DOHH2 (cell line): ENCODE measurements at regions not wholly inside any gene's neighbourhood (a gene's known extent, or its start where the extent isn't known, plus 50 kb on each side); places are given as distances from the start of the nearest gene placed in this dataset.

ENCODE experiments used
- H3F3A ChIP-seq: fragments of 200-600 bp; sonication (generic), shearing (Covaris generic); 2 replicates; pipeline ENCODE4 v1.6.0; 2016; ENCODE audit warnings: antibody characterized with exemption, mild to moderate bottlenecking; ENCODE audit not compliant: control insufficient read depth, insufficient read depth
- H3K27ac ChIP-seq: fragments of 200-600 bp; sonication (generic); 2 replicates; pipeline ENCODE4 v1.5.1; 2014; ENCODE audit warnings: low read depth, mild to moderate bottlenecking, low read length, moderate library complexity
- H3K27me3 ChIP-seq: fragments of 200-600 bp; sonication (generic); 2 replicates; pipeline ENCODE4 v1.6.1; 2014; ENCODE audit warnings: mild to moderate bottlenecking, low read length, mixed read lengths; ENCODE audit not compliant: control insufficient read depth
- H3K36me3 ChIP-seq: fragments of 200-600 bp; sonication (generic); 2 replicates; pipeline ENCODE4 v1.6.1; 2014; ENCODE audit warnings: mild to moderate bottlenecking, low read length, moderate library complexity, mixed read lengths; ENCODE audit not compliant: control insufficient read depth
- H3K4me1 ChIP-seq: fragments of 200-600 bp; sonication (generic); 2 replicates; pipeline ENCODE4 v1.6.1; 2014; ENCODE audit warnings: mild to moderate bottlenecking, low read length, mixed read lengths; ENCODE audit not compliant: control insufficient read depth
- H3K4me2 ChIP-seq: fragments of 200-600 bp; sonication (generic); 2 replicates; pipeline ENCODE4 v1.6.0; 2014; ENCODE audit warnings: mild to moderate bottlenecking, low read length, moderate library complexity
- H3K4me3 ChIP-seq: fragments of 200-600 bp; sonication (generic); 2 replicates; pipeline ENCODE4 v1.5.1; 2014; ENCODE audit warnings: mild to moderate bottlenecking, low read length, mixed read lengths
- H3K79me2 ChIP-seq: fragments of 200-600 bp; sonication (generic); 2 replicates; pipeline ENCODE4 v1.6.1; 2014; ENCODE audit warnings: mild to moderate bottlenecking, low read length, mixed read lengths; ENCODE audit not compliant: control insufficient read depth
- H3K9me2 ChIP-seq: fragments of 200-600 bp; sonication (generic); replicated peaks from 2 replicates; pipeline ENCODE4 v1.6.1; 2014; ENCODE audit warnings: mild to moderate bottlenecking, low read length, mixed read lengths; ENCODE audit not compliant: control insufficient read depth
- H3K9me3 ChIP-seq: fragments of 200-600 bp; sonication (generic); 2 replicates; pipeline ENCODE4 v1.6.1; 2014; ENCODE audit warnings: antibody characterized with exemption, low read length, mixed read lengths; ENCODE audit not compliant: control insufficient read depth, insufficient read depth
- H4K20me1 ChIP-seq: fragments of 200-600 bp; sonication (generic); 2 replicates; pipeline ENCODE4 v1.6.0; 2014; ENCODE audit warnings: low read depth, mild to moderate bottlenecking, antibody characterized with exemption, low read length, moderate library complexity; ENCODE audit not compliant: control insufficient read depth, insufficient read depth
- CTCF ChIP-seq: fragments of 200-600 bp; sonication (generic); IDR thresholded peaks from one replicate; pipeline ENCODE4 v1.5.1; 2014; ENCODE audit warnings: antibody characterized with exemption, mild to moderate bottlenecking, low read depth, low read length; ENCODE audit not compliant: poor library complexity, severe bottlenecking
- EZH2phosphoT487 ChIP-seq: fragments of 200-600 bp; sonication (generic); IDR thresholded peaks from 2 replicates; pipeline ENCODE4 v1.6.1; 2017; ENCODE audit warnings: borderline replicate concordance, mild to moderate bottlenecking, antibody characterized with exemption, low read length, moderate library complexity, mixed read lengths

DNA sequence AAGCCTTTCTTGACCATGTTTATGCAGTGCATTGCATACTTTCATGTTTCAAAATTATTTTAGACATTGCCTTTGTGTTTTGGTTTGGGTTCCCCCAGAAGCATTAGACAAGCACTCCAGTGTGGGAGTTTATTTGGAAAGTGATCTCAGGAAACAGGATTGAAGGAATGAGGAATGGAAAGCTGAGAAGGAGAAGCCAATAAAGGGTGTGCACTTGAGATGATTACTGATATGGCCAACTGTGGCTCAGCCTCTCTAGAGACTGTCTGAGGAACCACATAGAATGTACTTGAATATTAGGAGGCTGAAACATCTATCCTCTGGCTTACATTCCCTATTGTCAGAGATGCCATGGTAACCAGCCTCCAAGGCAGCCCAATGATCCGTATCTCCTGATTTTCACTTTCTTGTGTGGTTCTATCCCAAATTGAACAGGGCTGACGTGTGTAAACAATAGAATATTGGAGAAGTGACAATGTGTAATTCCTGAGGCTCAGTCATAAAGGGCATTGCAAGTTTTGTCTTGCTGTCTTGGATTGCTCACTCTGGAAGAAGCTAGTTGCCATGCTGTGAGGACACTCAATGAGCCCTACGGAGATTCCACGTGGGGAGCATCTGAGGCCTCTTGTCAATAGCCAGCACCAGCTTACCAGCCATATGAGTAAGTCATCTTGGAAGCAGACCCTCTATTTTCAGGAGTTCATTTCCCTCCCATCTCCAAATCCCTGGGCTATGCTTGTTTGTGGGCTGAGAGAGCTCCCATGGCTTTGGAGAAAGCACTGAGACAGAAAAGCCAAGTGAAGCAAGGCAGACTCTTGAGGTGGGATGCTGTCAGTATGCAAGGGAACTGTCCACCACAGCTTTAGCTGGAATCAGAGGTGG is 84.7 kb downstream of the SCN11A start:
- no peak for TF ChIP-seq EZH2phosphoT487
- TF ChIP-seq CTCF, result no peak
- no peak overlapping the region for H3K4me3 ChIP-seq
- no peaks in the 10 kb centered on the region for H3K9me2 ChIP-seq
- no peaks in the 10 kb centered on the region for H3K9me3 ChIP-seq
- H3K36me3 ChIP-seq, result no peaks in the 10 kb centered on the region
- no peak overlapping the region for H3K27ac ChIP-seq
- H3K4me2 ChIP-seq, result no peak overlapping the region
- no peaks in the 10 kb centered on the region for H3K4me1 ChIP-seq
- no peaks in the 10 kb centered on the region for H4K20me1 ChIP-seq
- H3K27me3 ChIP-seq, result peaks cover 10% of the 10 kb centered on the region
- H3K79me2 ChIP-seq, result no peaks in the 10 kb centered on the region
- H3F3A ChIP-seq, result no peaks in the 10 kb centered on the region

- no peaks in the 10 kb centered on the region for H4K20me1 ChIP-seq
- H3K4me3 ChIP-seq, result no peak overlapping the region
- H3K9me3 ChIP-seq, result no peaks in the 10 kb centered on the region
- TF ChIP-seq EZH2phosphoT487 (no peak), CTCF (no peak)
- no peak overlapping the region for H3K4me2 ChIP-seq
- H3F3A ChIP-seq, result no peaks in the 10 kb centered on the region
- H3K4me1 ChIP-seq, result no peaks in the 10 kb centered on the region
- no peaks in the 10 kb centered on the region for H3K79me2 ChIP-seq
- H3K27ac ChIP-seq, result no peak overlapping the region
- H3K36me3 ChIP-seq, result no peaks in the 10 kb centered on the region
- H3K9me2 ChIP-seq, result no peaks in the 10 kb centered on the region
- H3K27me3 ChIP-seq, result peaks cover 10% of the 10 kb centered on the region
These were observed 87.1 kb downstream of the SCN11A start for GRCh38 chr3:38964646-38965045.

DNA sequence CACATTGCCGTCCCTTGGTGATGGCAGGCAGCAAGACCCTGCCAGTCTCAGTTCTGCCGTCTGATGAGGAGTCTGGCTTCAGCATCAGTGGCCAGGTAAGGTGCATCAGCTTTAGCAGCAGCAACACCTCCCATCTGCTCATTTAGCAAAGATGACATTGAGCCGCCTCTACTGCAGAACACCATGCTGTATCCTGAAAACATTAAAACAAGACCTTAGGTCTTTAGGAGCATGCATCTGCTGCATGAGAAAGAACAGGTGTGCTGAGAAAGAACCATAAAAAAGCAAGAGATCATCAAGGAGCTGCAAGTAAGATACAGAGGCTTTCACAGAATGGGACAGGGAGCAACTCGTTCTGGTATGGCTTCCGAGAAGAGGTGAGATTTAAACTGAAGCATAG is 87.5 kb downstream of the SCN11A start:
- Histone ChIP-seq H3K27me3 (peaks cover 7% of the 10 kb centered on the region), H3K79me2 (no peaks in the 10 kb centered on the region), H3K4me3 (no peak overlapping the region), H3K27ac (no peak overlapping the region), H3K36me3 (no peaks in the 10 kb centered on the region), H3K9me3 (no peaks in the 10 kb centered on the region), H3F3A (no peaks in the 10 kb centered on the region), H3K9me2 (no peaks in the 10 kb centered on the region), H3K4me2 (no peak overlapping the region), H3K4me1 (no peaks in the 10 kb centered on the region), H4K20me1 (no peaks in the 10 kb centered on the region)
- TF ChIP-seq CTCF (no peak), EZH2phosphoT487 (no peak)
